Psoas muscle (tissue), 7 donors: ENCODE measurements at regions not wholly inside any gene's neighbourhood (a gene's known extent, or its start where the extent isn't known, plus 50 kb on each side); places are given as distances from the start of the nearest gene placed in this dataset.

Source experiments
- ATAC-seq, 4 donors: fragments of 200-7000 bp; cut with Tn5 transposase; one replicate each; pipeline ENCODE4 v1.9.1; 2020; ENCODE audit warnings: moderate library complexity in 3 of 4, mild to moderate bottlenecking in 2 of 4
- DNase-seq, 2 donors: peaks; one replicate each; pipeline ENCODE4 v3.0.0-alpha.2; 2020
- H3K27ac ChIP-seq: fragments of 200-600 bp; one replicate; pipeline ENCODE4 v1.8.0; 2022
- H3K27me3 ChIP-seq, 3 donors: fragments of 200-600 bp in 1 of 3; one replicate each; pipeline versions ENCODE4 v1.6.1 to v1.8.0; 2013 to 2022; ENCODE audit warnings: low read length in 2 of 3, mild to moderate bottlenecking in 2 of 3, moderate library complexity in 1 of 3; ENCODE audit not compliant: insufficient read depth in 3 of 3
- H3K36me3 ChIP-seq, 2 donors: fragments of 200-600 bp in 1 of 2; one replicate each; pipeline versions ENCODE4 v1.6.1 to v1.8.0; 2013 to 2022; ENCODE audit warnings: low read depth in 1 of 2, mild to moderate bottlenecking in 1 of 2, moderate library complexity in 1 of 2; ENCODE audit not compliant: insufficient read depth in 1 of 2
- H3K4me1 ChIP-seq: fragments of 200-600 bp; one replicate; pipeline ENCODE4 v1.8.0; 2022
- H3K4me3 ChIP-seq: fragments of 200-600 bp; one replicate; pipeline ENCODE4 v1.8.0; 2022; ENCODE audit warnings: mild to moderate bottlenecking
- H3K9me3 ChIP-seq: fragments of 200-600 bp; one replicate; pipeline ENCODE4 v1.8.0; 2022
- CTCF ChIP-seq: fragments of 200-600 bp; IDR thresholded peaks from one replicate; pipeline ENCODE4 v1.8.0; 2022; ENCODE audit warnings: antibody characterized with exemption
- WGBS, 3 donors: extraction: QIAGEN DNeasy Blood & Tissue Kit; methylation state at CpG; one replicate each; pipeline versions ENCODE4 v1.1.6 to v1.1.7; 2013; 5-methylcytosine and 5-hydroxymethylcytosine counted together
- intact Hi-C, 2 donors: fragments of 100-400 bp; cut with DNase I; formaldehyde crosslinking; loops; one replicate each; pipeline versions ENCODE4 v1.11.0 to v1.14.2; 2022
- donor health status: healthy with polysubstance abuse.
- donor health status: DM: no; HTN: no; CAD: no; lungs with moderate emphysema.
- donor health status: Bipolar disorder and iron deficiency.
- donor health status: healthy.
- donor health status: DM: yes; HTN: yes; CAD: no.
- donor health status: DM: no; HTN: no; CAD: no.
- donor health status: DM: yes; HTN: yes; CAD: no.

DNA sequence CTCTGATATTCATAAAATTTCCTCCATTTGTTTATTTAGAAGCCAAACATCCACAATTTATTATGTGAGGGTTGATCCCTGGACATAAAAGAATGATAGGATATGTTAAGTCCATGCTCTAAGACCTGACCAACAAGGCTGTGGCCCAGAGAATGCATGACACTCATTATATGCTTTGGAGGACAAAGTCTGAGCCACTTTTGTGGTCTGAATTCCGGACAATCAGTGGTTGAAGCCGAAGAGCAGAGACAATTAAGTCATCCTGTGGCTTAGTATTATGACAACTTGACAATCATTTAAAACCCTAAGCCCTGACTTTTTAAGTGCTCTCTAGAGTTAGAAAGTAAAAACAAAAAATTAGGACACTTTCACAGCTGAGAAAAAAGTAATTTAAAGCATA, 483.3 kb downstream of the PLCL1 start:
- Histone ChIP-seq H3K4me3 (no peak overlapping the region), H3K4me1 (no peaks in the 10 kb centered on the region), H3K27ac (no peak overlapping the region), H3K9me3 (no peaks in the 10 kb centered on the region), H3K36me3 (no peaks in the 10 kb centered on the region), H3K27me3 (no peaks in the 10 kb centered on the region)
- intact Hi-C loops: no loop called here
- WGBS, 3 donors: 24 to 43% (median 33%) methylated on average over 2 of the region's 2 CpGs
- ATAC-seq (no peak), DNase-seq (no peak)
- no peak for TF ChIP-seq CTCF

GRCh38 chr2:198285216-198285615, 480.8 kb downstream of the PLCL1 start:
- 44 to 59% (median 46%) methylated on average over 5 of the region's 5 CpGs for WGBS, 3 donors
- H3K27me3 ChIP-seq: no peaks in the 10 kb centered on the region
- H3K27ac ChIP-seq: no peak overlapping the region
- no peak for ATAC-seq
- H3K9me3 ChIP-seq: no peaks in the 10 kb centered on the region
- no peak for DNase-seq
- intact Hi-C loops: no loop called here
- no peaks in the 10 kb centered on the region for H3K36me3 ChIP-seq
- H3K4me1 ChIP-seq: no peaks in the 10 kb centered on the region
- no peak overlapping the region for H3K4me3 ChIP-seq
- TF ChIP-seq CTCF: no peak

- 53 to 59% (median 58%) methylated on average over 2 of the region's 2 CpGs for WGBS, 3 donors
- intact Hi-C loops: no loop called here
- Histone ChIP-seq H3K27me3 (peaks cover 0 to 3% (median 0%) of the 10 kb centered on the region in 3 donors), H3K27ac (no peak overlapping the region), H3K9me3 (no peaks in the 10 kb centered on the region), H3K4me3 (no peak overlapping the region), H3K4me1 (no peaks in the 10 kb centered on the region), H3K36me3 (no peaks in the 10 kb centered on the region)
- no peak for TF ChIP-seq CTCF
- DNase-seq (no peak), ATAC-seq (no peak)
These were observed 478.8 kb downstream of the PLCL1 start for GRCh38 chr2:198283146-198283545.

DNA sequence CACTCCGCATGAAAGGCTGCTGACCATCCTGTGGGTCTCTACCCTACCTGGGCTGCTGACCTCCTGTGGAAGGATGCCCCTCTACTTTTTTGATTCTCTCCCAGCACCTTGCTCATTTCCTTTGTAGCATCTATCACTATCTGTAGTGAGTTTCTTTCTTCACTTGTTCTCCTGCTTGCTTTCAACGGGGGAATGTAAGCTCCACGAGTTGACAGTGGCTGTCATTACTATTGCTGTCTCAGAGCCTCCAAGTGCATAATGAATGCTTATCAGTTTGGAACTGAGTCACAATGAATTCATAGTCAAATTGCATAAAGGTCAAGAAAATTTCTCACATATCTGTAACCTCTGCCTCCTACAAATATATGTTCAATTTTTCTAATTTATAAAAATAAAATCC, 477.7 kb downstream of the PLCL1 start:
- H3K9me3 ChIP-seq: no peaks in the 10 kb centered on the region
- ATAC-seq (no peak), DNase-seq (no peak)
- H3K36me3 ChIP-seq: no peaks in the 10 kb centered on the region
- H3K4me1 ChIP-seq: no peaks in the 10 kb centered on the region
- no peak overlapping the region for H3K27ac ChIP-seq
- 72 to 79% (median 78%) methylated on average over 3 of the region's 3 CpGs for WGBS, 3 donors
- intact Hi-C loops: no loop called here
- H3K4me3 ChIP-seq: no peak overlapping the region
- peaks cover 0 to 3% (median 2%) of the 10 kb centered on the region in 3 donors for H3K27me3 ChIP-seq
- no peak for TF ChIP-seq CTCF

DNA sequence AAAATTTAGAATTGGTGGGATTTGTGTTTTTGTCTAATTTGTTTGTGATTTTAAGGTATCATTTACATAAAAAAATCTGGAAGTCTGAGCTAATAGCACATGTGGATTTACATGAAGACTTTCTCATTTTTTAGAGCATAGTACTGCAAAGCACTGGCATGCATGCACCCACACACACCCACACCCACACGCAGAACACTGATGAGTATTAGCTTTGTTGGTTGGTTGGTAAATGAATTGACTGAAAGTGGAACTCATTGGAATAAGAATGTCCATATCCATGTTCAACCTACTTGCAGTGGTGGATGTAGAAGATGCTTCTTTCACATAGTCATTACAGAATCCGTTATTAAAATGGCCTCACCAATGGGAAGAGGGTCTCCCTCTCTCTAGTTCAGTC, 475.8 kb downstream of the PLCL1 start:
- no peak for TF ChIP-seq CTCF
- DNase-seq: no peak
- peaks cover 0 to 3% (median 2%) of the 10 kb centered on the region in 3 donors for H3K27me3 ChIP-seq
- no peak for ATAC-seq
- no peak overlapping the region for H3K4me3 ChIP-seq
- intact Hi-C loops: no loop called here
- H3K9me3 ChIP-seq: no peaks in the 10 kb centered on the region
- no peaks in the 10 kb centered on the region for H3K36me3 ChIP-seq
- no peak overlapping the region for H3K27ac ChIP-seq
- H3K4me1 ChIP-seq: no peaks in the 10 kb centered on the region
- 76 to 82% (median 82%) methylated on average over 2 of the region's 2 CpGs for WGBS, 3 donors
